Neural cell (in vitro differentiated cells): ENCODE measurements at regions not wholly inside any gene's neighbourhood (a gene's known extent, or its start where the extent isn't known, plus 50 kb on each side); places are given as distances from the start of the nearest gene placed in this dataset.

Experiments used
- H2AFZ ChIP-seq: fragments of 200-600, 300-800 bp; sonication (generic), shearing (Covaris generic); 2 replicates; pipeline ENCODE4 v1.6.0; 2014; ENCODE audit warnings: low read depth, mild to moderate bottlenecking, antibody characterized with exemption, low read length, moderate library complexity
- H3F3A ChIP-seq: fragments of 200-600 bp; shearing (Covaris generic); 2 replicates; pipeline ENCODE4 v1.6.1; 2016; ENCODE audit warnings: mild to moderate bottlenecking, moderate library complexity, mixed read lengths, antibody characterized with exemption, low read length; ENCODE audit not compliant: insufficient read depth, poor library complexity, severe bottlenecking
- H3K27ac ChIP-seq: fragments of 200-600, 300-800 bp; sonication (generic), shearing (Covaris generic); 2 replicates; pipeline ENCODE4 v1.5.1; 2014; ENCODE audit warnings: mild to moderate bottlenecking, low read length, moderate library complexity
- H3K27me3 ChIP-seq: fragments of 300-800, 200-600 bp; sonication (generic), shearing (Covaris generic); 2 replicates; pipeline ENCODE4 v1.6.0; 2014; ENCODE audit warnings: mild to moderate bottlenecking, low read depth, low read length, moderate library complexity; ENCODE audit not compliant: insufficient read depth
- H3K36me3 ChIP-seq: fragments of 300-800, 200-600 bp; sonication (generic), shearing (Covaris generic); 2 replicates; pipeline ENCODE4 v1.5.1; 2014; ENCODE audit warnings: mild to moderate bottlenecking, antibody characterized with exemption, low read length, moderate library complexity; ENCODE audit not compliant: insufficient read depth
- H3K4me2 ChIP-seq: fragments of 300-800, 200-600 bp; sonication (generic), shearing (Covaris generic); 2 replicates; pipeline ENCODE4 v1.6.0; 2014; ENCODE audit warnings: mild to moderate bottlenecking, low read length
- H3K4me3 ChIP-seq: fragments of 300-800, 200-600 bp; sonication (generic), shearing (Covaris generic); 2 replicates; pipeline ENCODE4 v1.5.1; 2014; ENCODE audit warnings: mild to moderate bottlenecking, low read length, moderate library complexity
- H3K79me2 ChIP-seq: fragments of 200-600 bp; shearing (Covaris generic); replicated peaks from 2 replicates; pipeline ENCODE4 v1.6.0; 2014; ENCODE audit warnings: mild to moderate bottlenecking, low read length, moderate library complexity; ENCODE audit not compliant: insufficient read depth
- H3K9ac ChIP-seq: fragments of 300-800, 200-600 bp; sonication (generic), shearing (Covaris generic); 2 replicates; pipeline ENCODE4 v1.6.1; 2016; ENCODE audit warnings: mild to moderate bottlenecking, low read length, mixed read lengths
- H3K9me2 ChIP-seq: fragments of 200-600 bp; shearing (Covaris generic); 2 replicates; pipeline ENCODE4 v1.6.1; 2016; ENCODE audit warnings: mild to moderate bottlenecking, low read length, mixed read lengths; ENCODE audit not compliant: insufficient read depth
- H3K9me3 ChIP-seq: fragments of 200-600, 300-800 bp; sonication (generic), shearing (Covaris generic); 2 replicates; pipeline ENCODE4 v1.6.1; 2016; ENCODE audit warnings: mild to moderate bottlenecking, mixed run types, low read length, moderate library complexity, mixed read lengths
- H4K20me1 ChIP-seq: fragments of 200-600 bp; shearing (Covaris generic); 2 replicates; pipeline ENCODE4 v1.6.1; 2016; ENCODE audit warnings: mild to moderate bottlenecking, mixed run types; ENCODE audit not compliant: insufficient read depth
- CTCF ChIP-seq: fragments of 450-650 bp; IDR thresholded peaks from 2 replicates; pipeline ENCODE4 v1.5.1; 2014; ENCODE audit warnings: antibody characterized with exemption, mild to moderate bottlenecking, moderate library complexity; ENCODE audit not compliant: poor library complexity, severe bottlenecking
- EP300 ChIP-seq: fragments of 450-650 bp; conservative IDR thresholded peaks from 2 replicates; pipeline ENCODE4 v1.6.1; 2014; ENCODE audit warnings: antibody characterized with exemption, mild to moderate bottlenecking, moderate library complexity; ENCODE audit not compliant: poor library complexity, severe bottlenecking
- EZH2 ChIP-seq: fragments of 200-600, 300-800 bp; shearing (Covaris generic), sonication (generic); IDR thresholded peaks from 2 replicates; pipeline ENCODE4 v1.6.1; 2014; ENCODE audit warnings: antibody characterized with exemption, low read length, borderline replicate concordance, mild to moderate bottlenecking; ENCODE audit not compliant: insufficient read depth, poor library complexity, severe bottlenecking
- MXI1 ChIP-seq: fragments of 450-650 bp; conservative IDR thresholded peaks from 2 replicates; pipeline ENCODE4 v1.6.1; 2014; ENCODE audit warnings: antibody characterized with exemption, mild to moderate bottlenecking; ENCODE audit not compliant: poor library complexity, severe bottlenecking
- POLR2AphosphoS5 ChIP-seq: IDR thresholded peaks from 2 replicates; pipeline ENCODE4 v1.6.1; 2012
- RAD21 ChIP-seq: fragments of 450-650 bp; conservative IDR thresholded peaks from 2 replicates; pipeline ENCODE4 v1.6.1; 2014; ENCODE audit warnings: antibody characterized with exemption, mild to moderate bottlenecking, moderate library complexity
- SMC3 ChIP-seq: fragments of 450-650 bp; conservative IDR thresholded peaks from 2 replicates; pipeline ENCODE4 v1.6.1; 2014; ENCODE audit warnings: antibody characterized with exemption, mild to moderate bottlenecking, moderate library complexity; ENCODE audit not compliant: poor library complexity
- TAF1 ChIP-seq: IDR thresholded peaks from 2 replicates; pipeline ENCODE4 v1.6.1; 2012; ENCODE audit warnings: low read depth
- TF ChIP-seq, protein P1 (sequence below): IDR thresholded peaks from 2 replicates; pipeline ENCODE4 v1.6.1; 2012; ENCODE audit warnings: borderline replicate concordance

- Histone ChIP-seq H2AFZ (no peak overlapping the region), H3K9ac (no peak overlapping the region), H3K79me2 (no peaks in the 10 kb centered on the region), H3K4me3 (no peak overlapping the region), H3K36me3 (no peaks in the 10 kb centered on the region), H3K27ac (no peak overlapping the region), H3K9me2 (no peaks in the 10 kb centered on the region), H4K20me1 (no peaks in the 10 kb centered on the region), H3F3A (no peaks in the 10 kb centered on the region), H3K4me2 (no peak overlapping the region), H3K27me3 (no peaks in the 10 kb centered on the region), H3K9me3 (no peaks in the 10 kb centered on the region)
- no peak for TF ChIP-seq EZH2
- no peak for TF ChIP-seq SMC3
- no peak for TF ChIP-seq RAD21
- no peak for TF ChIP-seq CTCF
- TF ChIP-seq, protein P1, sequence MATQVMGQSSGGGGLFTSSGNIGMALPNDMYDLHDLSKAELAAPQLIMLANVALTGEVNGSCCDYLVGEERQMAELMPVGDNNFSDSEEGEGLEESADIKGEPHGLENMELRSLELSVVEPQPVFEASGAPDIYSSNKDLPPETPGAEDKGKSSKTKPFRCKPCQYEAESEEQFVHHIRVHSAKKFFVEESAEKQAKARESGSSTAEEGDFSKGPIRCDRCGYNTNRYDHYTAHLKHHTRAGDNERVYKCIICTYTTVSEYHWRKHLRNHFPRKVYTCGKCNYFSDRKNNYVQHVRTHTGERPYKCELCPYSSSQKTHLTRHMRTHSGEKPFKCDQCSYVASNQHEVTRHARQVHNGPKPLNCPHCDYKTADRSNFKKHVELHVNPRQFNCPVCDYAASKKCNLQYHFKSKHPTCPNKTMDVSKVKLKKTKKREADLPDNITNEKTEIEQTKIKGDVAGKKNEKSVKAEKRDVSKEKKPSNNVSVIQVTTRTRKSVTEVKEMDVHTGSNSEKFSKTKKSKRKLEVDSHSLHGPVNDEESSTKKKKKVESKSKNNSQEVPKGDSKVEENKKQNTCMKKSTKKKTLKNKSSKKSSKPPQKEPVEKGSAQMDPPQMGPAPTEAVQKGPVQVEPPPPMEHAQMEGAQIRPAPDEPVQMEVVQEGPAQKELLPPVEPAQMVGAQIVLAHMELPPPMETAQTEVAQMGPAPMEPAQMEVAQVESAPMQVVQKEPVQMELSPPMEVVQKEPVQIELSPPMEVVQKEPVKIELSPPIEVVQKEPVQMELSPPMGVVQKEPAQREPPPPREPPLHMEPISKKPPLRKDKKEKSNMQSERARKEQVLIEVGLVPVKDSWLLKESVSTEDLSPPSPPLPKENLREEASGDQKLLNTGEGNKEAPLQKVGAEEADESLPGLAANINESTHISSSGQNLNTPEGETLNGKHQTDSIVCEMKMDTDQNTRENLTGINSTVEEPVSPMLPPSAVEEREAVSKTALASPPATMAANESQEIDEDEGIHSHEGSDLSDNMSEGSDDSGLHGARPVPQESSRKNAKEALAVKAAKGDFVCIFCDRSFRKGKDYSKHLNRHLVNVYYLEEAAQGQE: no peak
- no peak for TF ChIP-seq MXI1
- TF ChIP-seq EP300: no peak
Measured at GRCh38 chr6:135630789-135631376, 133.3 kb upstream of the AHI1 start.

- Histone ChIP-seq H3K36me3 (no peaks in the 10 kb centered on the region), H3K27me3 (no peaks in the 10 kb centered on the region), H3F3A (no peaks in the 10 kb centered on the region), H3K4me2 (no peak overlapping the region), H3K9me2 (no peaks in the 10 kb centered on the region), H3K9me3 (no peaks in the 10 kb centered on the region), H3K9ac (no peak overlapping the region), H3K4me3 (no peak overlapping the region), H3K27ac (no peak overlapping the region), H3K79me2 (no peaks in the 10 kb centered on the region), H4K20me1 (no peaks in the 10 kb centered on the region), H2AFZ (no peak overlapping the region)
- TF ChIP-seq MXI1 (no peak), RAD21 (no peak), TAF1 (no peak), POLR2AphosphoS5 (no peak), EZH2 (no peak), CTCF (no peak), EP300 (no peak), SMC3 (no peak)
- TF ChIP-seq, protein P1: no peak
Measured at GRCh38 chr6:135631821-135632220, 134.3 kb upstream of the AHI1 start.
